ENCODE measurements at regions not wholly inside any gene's neighbourhood (a gene's known extent, or its start where the extent isn't known, plus 50 kb on each side); places are given as distances from the start of the nearest gene placed in this dataset.

DNA sequence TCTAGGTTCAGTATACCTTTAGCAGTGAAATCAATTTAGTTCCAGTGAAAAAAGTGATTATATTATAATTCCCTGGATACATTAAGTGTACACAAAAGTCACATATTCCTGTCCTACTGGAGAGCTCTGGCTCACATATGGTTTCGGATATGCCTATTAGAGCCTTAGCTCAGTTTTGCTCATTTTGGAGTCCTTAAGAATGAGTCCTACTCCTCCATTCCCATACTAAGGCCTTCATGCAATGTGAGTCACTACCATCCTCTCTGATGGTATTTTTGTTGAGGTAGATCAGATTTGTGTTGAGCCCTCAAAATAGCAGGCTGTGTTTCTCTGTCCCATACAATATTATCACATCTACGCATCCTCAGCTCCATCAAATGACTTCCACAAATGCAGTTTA lies 294.2 kb upstream of the COL8A1 start:
- H3K4me3 Mint-ChIP-seq, result no peak overlapping the region
- no peak overlapping the region for H3K56ac ChIP-seq (ENCODE audit: insufficient read length, low read depth, low read length)
- no peak overlapping the region for H2BK12ac ChIP-seq (ENCODE audit: insufficient read length, low read depth, low read length)
- TF ChIP-seq, protein P1, sequence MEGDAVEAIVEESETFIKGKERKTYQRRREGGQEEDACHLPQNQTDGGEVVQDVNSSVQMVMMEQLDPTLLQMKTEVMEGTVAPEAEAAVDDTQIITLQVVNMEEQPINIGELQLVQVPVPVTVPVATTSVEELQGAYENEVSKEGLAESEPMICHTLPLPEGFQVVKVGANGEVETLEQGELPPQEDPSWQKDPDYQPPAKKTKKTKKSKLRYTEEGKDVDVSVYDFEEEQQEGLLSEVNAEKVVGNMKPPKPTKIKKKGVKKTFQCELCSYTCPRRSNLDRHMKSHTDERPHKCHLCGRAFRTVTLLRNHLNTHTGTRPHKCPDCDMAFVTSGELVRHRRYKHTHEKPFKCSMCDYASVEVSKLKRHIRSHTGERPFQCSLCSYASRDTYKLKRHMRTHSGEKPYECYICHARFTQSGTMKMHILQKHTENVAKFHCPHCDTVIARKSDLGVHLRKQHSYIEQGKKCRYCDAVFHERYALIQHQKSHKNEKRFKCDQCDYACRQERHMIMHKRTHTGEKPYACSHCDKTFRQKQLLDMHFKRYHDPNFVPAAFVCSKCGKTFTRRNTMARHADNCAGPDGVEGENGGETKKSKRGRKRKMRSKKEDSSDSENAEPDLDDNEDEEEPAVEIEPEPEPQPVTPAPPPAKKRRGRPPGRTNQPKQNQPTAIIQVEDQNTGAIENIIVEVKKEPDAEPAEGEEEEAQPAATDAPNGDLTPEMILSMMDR (conservative IDR thresholded peaks at IDR 0.05), result no peak
- no peak overlapping the region for H2AK5ac ChIP-seq (ENCODE audit: insufficient read length, low read length)
- no peaks in the 10 kb centered on the region for H3K27me3 ChIP-seq (ENCODE audit: insufficient read depth, low read length)
- H3K4ac ChIP-seq (ENCODE audit: low read depth, low read length), result no peak overlapping the region
- no peak overlapping the region for H3K4me2 ChIP-seq (ENCODE audit: insufficient read depth, insufficient read length, low read length)
- no peak overlapping the region for H3K27ac ChIP-seq (ENCODE audit: insufficient read length, low read depth, low read length)
- no peak for DNase-seq
- H3K9me3 Mint-ChIP-seq, result no peaks in the 10 kb centered on the region
- H2BK5ac ChIP-seq (ENCODE audit: insufficient read length, low read length), result no peak overlapping the region
- no peak overlapping the region for H2AFZ ChIP-seq (ENCODE audit: low read length)
- no peaks in the 10 kb centered on the region for H3K79me1 ChIP-seq (ENCODE audit: insufficient read depth, low read depth, low read length, poor library complexity, severe bottlenecking)
- H3K36me3 Mint-ChIP-seq (ENCODE audit: insufficient read depth in 1 of 3, low read depth in 3 of 3), result no peaks in the 10 kb centered on the region
- no peak overlapping the region for H3K14ac ChIP-seq (ENCODE audit: insufficient read depth, low read length)
- no peak overlapping the region for H4K5ac ChIP-seq (ENCODE audit: insufficient read length, low read depth, low read length)
- H2BK20ac ChIP-seq (ENCODE audit: low read depth, low read length, poor library complexity, severe bottlenecking), result no peak overlapping the region
- no peaks in the 10 kb centered on the region for H3K9me3 ChIP-seq (ENCODE audit: control insufficient read depth, low read depth, low read length)
- no peak overlapping the region for H3T11ph ChIP-seq (ENCODE audit: low read length)
- H2BK15ac ChIP-seq (ENCODE audit: low read depth, low read length), result no peak overlapping the region
- H3K9ac ChIP-seq (ENCODE audit: extremely low read depth, insufficient read length, low read length), result no peak overlapping the region
- no CpG with 5 or more reads among the region's 2 CpGs for WGBS (ENCODE audit: extremely low coverage, insufficient read length, low lambda C conversion rate)
- no peak overlapping the region for H2BK120ac ChIP-seq (ENCODE audit: low read depth, low read length, poor library complexity, severe bottlenecking)
- H3K4me1 ChIP-seq (ENCODE audit: insufficient read depth, low read length), result no peaks in the 10 kb centered on the region
- no peak overlapping the region for H4K8ac ChIP-seq (replicated peaks; ENCODE audit: insufficient read length, low read depth, low read length)
- no peaks in the 10 kb centered on the region for H3K4me1 Mint-ChIP-seq
- H3K23me2 ChIP-seq (ENCODE audit: insufficient read length, low read depth, low read length, poor library complexity, severe bottlenecking), result no peaks in the 10 kb centered on the region
- H3K27me3 Mint-ChIP-seq (ENCODE audit: low read depth), result no peaks in the 10 kb centered on the region
- no peak overlapping the region for H3K27ac Mint-ChIP-seq
- no peaks in the 10 kb centered on the region for H3K79me2 ChIP-seq (ENCODE audit: insufficient read depth, low read length)
- H3K18ac ChIP-seq (ENCODE audit: insufficient read length, low read depth, low read length), result no peak overlapping the region
- no peaks in the 10 kb centered on the region for H4K20me1 ChIP-seq (ENCODE audit: control insufficient read depth, insufficient read depth, insufficient read length)
- no peak overlapping the region for H3K23ac ChIP-seq (ENCODE audit: insufficient read length, low read depth, low read length)
- no peak overlapping the region for H4K91ac ChIP-seq (ENCODE audit: insufficient read length, low read depth, low read length)
